ENCODE measurements at regions not wholly inside any gene's neighbourhood (a gene's known extent, or its start where the extent isn't known, plus 50 kb on each side); places are given as distances from the start of the nearest gene placed in this dataset.

- TF ChIP-seq CTCF (IDR thresholded peaks at IDR 0.05; ENCODE audit: low read depth, low read length, poor library complexity, severe bottlenecking) (no peak), EZH2phosphoT487 (IDR thresholded peaks at IDR 0.05; ENCODE audit: borderline replicate concordance, low read length) (no peak)
These were observed 206.7 kb upstream of the IGF1R start for GRCh38 chr15:98441599-98441998.

All from DOHH2 (cell line).